GM20000 (cell line): ENCODE measurements at regions not wholly inside any gene's neighbourhood (a gene's known extent, or its start where the extent isn't known, plus 50 kb on each side); places are given as distances from the start of the nearest gene placed in this dataset.
"Not testable (repeated sequence)": the region's sequence is repeated elsewhere in the genome, so short reads cannot be mapped to it uniquely, and the experiment has no call there.

Experiments used
- DNase-seq: peaks from one replicate; pipeline ENCODE4 v3.0.0; 2012; ENCODE audit warnings: low spot score
- TF ChIP-seq, protein P1 (sequence below): IDR thresholded peaks from 2 replicates; pipeline ENCODE4 v1.5.1; 2012; ENCODE audit warnings: mild to moderate bottlenecking, control low read depth; ENCODE audit errors: extremely low read depth, missing control alignments

DNA sequence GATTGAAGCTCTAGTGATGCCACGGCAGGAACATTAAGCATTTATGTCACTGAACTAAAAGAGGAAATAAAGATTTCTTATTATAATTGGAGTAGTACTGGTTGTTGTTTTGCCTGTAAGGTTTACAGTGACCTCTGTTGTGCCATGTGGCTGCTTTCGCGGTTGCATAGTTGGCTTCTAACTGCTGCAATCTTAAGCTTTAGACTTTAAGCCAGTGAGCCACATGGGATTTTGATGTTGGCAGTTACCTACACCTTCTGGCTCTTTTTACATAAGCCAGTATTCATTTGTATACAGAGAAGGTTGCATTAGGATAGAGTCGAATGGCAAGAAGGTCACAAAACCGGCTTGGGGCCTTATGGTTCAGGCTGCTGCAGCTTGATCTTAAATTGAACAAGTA is 1311.6 kb downstream of the RAPGEF2 start:
- no peak for DNase-seq
- TF ChIP-seq, protein P1, sequence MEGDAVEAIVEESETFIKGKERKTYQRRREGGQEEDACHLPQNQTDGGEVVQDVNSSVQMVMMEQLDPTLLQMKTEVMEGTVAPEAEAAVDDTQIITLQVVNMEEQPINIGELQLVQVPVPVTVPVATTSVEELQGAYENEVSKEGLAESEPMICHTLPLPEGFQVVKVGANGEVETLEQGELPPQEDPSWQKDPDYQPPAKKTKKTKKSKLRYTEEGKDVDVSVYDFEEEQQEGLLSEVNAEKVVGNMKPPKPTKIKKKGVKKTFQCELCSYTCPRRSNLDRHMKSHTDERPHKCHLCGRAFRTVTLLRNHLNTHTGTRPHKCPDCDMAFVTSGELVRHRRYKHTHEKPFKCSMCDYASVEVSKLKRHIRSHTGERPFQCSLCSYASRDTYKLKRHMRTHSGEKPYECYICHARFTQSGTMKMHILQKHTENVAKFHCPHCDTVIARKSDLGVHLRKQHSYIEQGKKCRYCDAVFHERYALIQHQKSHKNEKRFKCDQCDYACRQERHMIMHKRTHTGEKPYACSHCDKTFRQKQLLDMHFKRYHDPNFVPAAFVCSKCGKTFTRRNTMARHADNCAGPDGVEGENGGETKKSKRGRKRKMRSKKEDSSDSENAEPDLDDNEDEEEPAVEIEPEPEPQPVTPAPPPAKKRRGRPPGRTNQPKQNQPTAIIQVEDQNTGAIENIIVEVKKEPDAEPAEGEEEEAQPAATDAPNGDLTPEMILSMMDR, result no peak

DNA sequence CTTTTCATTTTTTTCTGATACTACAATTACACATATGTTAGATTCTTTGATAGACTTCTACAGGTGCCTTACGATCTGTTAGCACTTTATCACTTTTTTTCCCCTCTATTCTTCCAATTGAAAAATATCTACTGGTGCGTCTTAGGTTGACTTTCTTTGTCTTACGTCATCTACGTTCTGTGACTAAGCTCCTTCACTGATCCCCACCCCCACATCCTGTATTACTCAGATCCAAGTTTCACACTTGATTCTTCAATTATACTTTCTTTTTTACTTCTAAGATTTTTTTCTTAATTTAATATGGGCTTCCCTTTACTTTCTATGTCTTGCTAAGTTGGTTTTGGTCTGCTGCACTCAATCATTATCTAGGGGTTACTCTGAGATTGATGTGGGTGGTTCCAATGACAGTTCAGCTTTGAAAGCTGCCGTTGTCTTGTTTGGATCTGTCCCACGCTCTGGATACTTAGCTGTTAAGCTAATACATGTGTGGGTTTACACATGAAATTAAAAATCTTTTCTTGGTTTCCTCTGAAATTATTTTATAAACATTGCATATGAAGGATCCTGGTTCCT is 1321.1 kb downstream of the RAPGEF2 start:
- TF ChIP-seq, protein P1, result no peak
- DNase-seq, result no peak

DNA sequence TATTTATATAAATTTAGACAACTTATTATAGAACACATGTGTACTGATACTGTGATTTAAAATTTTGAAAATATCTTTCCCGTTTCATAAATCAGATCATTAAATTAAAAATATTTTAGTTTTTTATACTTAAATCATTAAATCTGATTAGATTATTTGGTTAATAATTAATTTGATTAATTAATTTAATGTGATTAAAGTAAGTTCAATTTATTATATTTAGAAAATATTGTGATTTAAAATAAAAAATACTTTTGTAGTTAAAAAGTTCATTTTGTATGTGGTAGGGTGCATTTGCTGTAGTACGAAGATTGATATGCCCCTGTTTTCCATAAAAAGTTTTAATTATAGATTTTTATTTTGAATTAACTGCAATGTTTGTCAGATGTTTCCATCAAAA is 1323.4 kb downstream of the RAPGEF2 start:
- TF ChIP-seq, protein P1, result no peak
- DNase-seq, result no peak

DNA sequence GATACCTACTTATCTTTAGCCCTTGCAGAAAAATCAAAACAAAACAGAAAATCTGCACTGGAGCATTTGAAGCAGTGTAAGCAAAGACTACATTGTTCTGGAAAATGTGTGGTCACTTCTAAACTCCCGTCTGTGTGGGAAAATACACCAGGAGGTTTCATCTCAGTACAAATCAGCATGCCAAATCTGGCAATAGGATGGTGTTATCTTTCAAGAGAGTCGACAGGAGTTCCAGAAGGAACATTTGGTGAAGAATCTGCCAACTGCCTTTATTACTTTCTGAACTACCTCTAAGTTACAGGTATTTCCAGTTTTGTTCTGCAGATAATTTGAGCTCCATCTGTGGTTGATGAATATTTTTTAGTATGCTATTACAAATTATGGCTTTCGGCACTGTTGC is 1348.0 kb downstream of the RAPGEF2 start:
- no peak for DNase-seq
- TF ChIP-seq, protein P1, result no peak

DNA sequence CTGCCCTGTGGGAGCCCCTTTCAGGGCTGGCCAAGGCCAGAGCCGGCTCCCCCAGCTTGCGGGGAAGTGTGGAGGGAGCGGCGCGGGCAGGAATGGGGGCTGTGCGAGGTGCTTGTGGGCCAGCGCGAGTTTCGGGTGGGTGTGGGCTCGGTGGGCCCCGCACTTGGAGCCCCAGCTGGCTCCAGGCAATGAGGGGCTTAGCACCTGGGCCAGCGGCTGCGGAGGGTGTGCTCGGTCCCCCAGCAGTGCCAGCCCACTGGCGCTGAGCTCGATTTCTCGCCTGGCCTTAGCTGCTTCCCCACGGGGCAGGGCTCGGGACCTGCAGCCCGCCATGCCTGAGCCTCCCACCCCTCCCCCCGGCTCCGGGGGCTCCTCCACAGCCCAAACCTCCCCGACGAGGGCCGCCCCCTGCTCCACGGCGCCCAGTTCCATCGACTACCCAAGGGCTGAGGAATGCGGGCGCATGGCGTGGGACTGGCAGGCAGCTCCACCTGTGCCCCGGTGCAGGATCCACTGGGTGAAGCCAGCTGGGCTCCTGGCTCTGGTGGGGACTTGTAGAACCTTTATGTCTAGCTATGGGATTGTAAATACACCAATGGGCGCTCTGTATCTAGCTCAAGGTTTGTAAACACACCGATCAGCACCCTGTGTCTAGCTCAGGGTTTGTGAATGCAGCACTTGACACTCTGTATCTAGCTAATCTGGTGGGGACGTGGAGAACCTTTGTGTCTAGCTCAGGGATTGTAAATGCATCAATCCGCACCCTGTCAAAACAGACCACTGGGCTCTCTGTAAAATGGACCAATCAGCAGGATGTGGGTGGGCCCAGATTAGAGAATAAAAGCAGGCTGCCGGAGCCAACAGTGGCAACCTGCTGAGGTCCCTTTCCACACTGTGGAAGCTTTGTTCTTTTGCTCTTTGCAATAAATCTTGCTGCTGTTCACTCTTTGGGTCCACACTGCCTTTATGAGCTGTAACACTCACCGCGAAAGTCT is 1379.1 kb downstream of the RAPGEF2 start:
- not testable (repeated sequence) for DNase-seq

DNA sequence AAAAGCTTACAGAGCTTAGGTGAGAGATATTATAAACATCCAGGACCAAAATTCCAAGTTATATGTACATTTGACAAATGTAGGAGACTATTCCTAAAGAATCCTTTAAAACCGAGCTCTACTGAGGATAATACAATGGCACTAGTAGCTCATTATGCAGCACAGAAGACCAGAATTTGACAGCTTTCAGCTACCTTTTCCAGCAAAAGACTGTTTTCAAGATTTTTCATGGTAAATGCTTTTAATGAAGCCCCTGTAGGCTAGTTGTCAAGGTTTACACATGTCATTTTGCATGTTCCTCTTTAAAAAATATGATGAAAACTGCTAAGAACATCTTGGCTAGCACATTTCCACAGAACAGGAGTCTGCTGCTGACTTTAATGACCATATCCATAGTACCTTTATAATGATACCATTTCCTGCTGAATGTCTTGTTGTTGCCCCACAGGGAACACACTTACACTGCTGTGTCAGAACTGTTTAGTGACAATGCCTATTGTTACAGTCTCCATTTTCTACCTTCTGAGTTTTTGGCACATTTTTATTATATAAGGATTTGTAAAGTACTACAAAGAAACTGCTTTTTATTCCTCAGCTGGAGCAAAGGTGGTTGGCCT is 1382.3 kb downstream of the RAPGEF2 start:
- TF ChIP-seq, protein P1, result no peak
- no peak for DNase-seq

DNA sequence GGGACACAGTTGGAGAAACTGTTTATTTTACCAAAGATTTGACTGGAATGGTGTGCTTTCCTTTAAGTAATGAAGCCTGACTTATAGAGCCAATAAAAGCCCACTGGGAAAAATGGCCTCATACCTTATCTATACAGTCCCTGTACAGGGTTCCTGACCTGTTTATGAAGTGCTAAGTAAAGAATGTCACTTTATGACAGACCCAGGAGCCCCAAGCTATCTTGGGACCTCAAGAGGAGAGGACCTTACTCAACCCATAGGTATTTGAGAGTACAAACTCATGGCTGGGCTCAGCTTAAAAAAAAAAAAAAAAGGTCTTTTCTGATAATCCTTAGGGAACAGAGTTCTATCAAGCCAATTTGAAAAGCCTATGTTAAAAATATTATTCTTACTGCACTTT is 1389.3 kb downstream of the RAPGEF2 start:
- no peak for DNase-seq
- TF ChIP-seq, protein P1, result no peak
